MCF 10A (cell line): ENCODE measurements at regions not wholly inside any gene's neighbourhood (a gene's known extent, or its start where the extent isn't known, plus 50 kb on each side); places are given as distances from the start of the nearest gene placed in this dataset.

Experiments used
- BruUV-seq: library from RNA; stranded (reverse); fragments of 400-500 nt; replicated peaks from 2 replicates; lab custom pipeline; 2021; lab: Mats Ljungman, UMichigan
- CTCF ChIA-PET: fragments of 300-600 bp; sonication (Branson Sonifier 250); formaldehyde crosslinking; extraction: SDS; loops from one replicate; lab custom pipeline; 2021; ENCODE audit warnings: antibody characterized with exemption, inconsistent platforms; lab: Yijun Ruan, JAX
- POLR2A ChIA-PET: fragments of 300-600, 350-650 bp; sonication (Branson Sonifier 250); formaldehyde crosslinking; extraction: SDS; loops from one replicate; lab custom pipeline; 2020; ENCODE audit warnings: antibody characterized with exemption, inconsistent platforms; lab: Yijun Ruan, JAX
- DNase-seq: peaks from one replicate; pipeline ENCODE4 v3.0.0-alpha.2; 2018; ENCODE audit not compliant: unreplicated experiment
- H3K27ac Mint-ChIP-seq: one replicate; pipeline ENCODE4 v1.8.0; 2022; ENCODE audit warnings: mild to moderate bottlenecking, low read depth, mixed read lengths; ENCODE audit not compliant: unreplicated experiment
- H3K27me3 Mint-ChIP-seq: one replicate; pipeline ENCODE4 v1.8.0; 2022; ENCODE audit warnings: mixed read lengths; ENCODE audit not compliant: insufficient read depth, unreplicated experiment
- H3K36me3 Mint-ChIP-seq: one replicate; pipeline ENCODE4 v1.8.0; 2022; ENCODE audit warnings: mild to moderate bottlenecking, moderate library complexity, mixed read lengths; ENCODE audit not compliant: insufficient read depth, unreplicated experiment
- H3K4me1 Mint-ChIP-seq: one replicate; pipeline ENCODE4 v1.8.0; 2022; ENCODE audit warnings: mixed read lengths; ENCODE audit not compliant: insufficient read depth, unreplicated experiment
- H3K4me3 Mint-ChIP-seq: one replicate; pipeline ENCODE4 v1.8.0; 2022; ENCODE audit warnings: mild to moderate bottlenecking, moderate library complexity, mixed read lengths; ENCODE audit not compliant: unreplicated experiment
- H3K9me3 Mint-ChIP-seq: one replicate; pipeline ENCODE4 v1.8.0; 2022; ENCODE audit warnings: mixed read lengths; ENCODE audit not compliant: unreplicated experiment
- intact Hi-C: fragments of 100-400 bp; cut with micrococcal nuclease; formaldehyde crosslinking; loops from 2 replicates; pipeline ENCODE4 v1.14.1; 2022
- TF ChIP-seq, protein P1 (sequence below): fragments of 200-600 bp; IDR thresholded peaks from one replicate; pipeline ENCODE4 v1.8.0; 2022; ENCODE audit warnings: antibody characterized with exemption, mild to moderate bottlenecking; ENCODE audit not compliant: unreplicated experiment

DNA sequence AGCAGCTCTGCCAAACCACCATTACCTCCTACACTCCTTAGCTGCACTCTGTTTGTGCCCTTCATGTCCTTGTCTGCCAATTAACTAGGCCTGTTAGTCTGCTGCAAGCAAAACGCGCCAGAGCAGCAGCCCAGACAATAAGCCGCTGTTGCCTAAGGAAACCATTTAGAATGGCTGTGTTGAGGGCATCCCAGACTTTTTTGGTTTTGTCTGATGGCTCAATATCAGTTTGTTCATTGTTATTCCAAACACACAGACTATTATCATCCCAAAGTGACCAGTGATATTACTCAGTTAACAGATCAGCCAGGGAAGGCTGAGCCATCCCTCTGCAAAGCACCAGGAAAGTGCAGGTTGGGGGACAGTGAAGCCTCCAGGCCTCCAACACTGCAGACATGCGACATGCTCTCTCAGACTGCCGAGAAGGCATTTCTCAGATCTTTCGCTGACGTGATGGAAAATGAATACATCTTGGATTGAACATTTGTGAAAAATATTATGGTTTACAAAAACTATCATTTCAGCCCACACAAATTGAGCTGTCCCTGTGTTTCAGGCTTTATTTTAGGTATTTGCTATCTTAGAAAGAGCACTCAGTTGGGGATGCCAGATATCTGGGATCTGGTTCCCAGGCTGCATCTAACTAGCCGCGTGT, 182.0 kb upstream of the HNRNPA3 start:
- peaks cover 61% of the 10 kb centered on the region for H3K27me3 Mint-ChIP-seq
- POLR2A ChIA-PET, result no interaction called here

DNA sequence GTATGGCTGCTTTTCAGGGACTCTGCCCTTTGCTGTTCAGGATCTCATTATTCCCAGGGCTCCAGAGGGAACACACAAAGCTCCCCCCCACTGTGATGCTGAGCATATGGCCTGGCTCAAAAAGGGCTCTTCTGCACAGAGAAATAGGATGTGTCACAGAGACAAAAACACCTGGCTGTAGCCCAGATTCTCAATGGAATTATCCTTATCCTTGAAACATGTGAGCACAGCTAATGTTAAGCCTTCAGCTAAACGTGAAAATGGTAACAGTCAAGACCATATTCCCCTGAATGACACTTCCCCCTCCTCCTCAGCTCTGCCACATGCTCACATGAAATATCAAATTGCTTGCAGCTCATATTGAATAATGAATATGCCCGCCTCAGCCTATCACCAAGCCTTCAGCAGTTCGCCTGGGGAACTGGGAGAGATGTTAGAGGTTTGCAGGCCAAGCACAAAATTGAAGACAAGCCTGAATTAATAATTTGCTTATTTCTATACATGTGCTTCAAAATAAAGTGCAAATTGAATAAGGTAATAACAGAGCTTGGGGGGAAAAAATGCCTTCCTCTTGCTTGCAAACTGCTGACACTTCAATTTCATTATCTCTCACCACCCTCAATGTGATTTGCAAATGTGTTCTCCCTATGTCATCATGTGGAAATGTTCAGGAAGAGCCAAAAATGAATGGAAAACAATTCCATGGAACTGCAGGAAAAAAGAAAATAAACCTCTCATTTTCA, 181.0 kb upstream of the HNRNPA3 start:
- BruUV-seq, result no TSS peak
- POLR2A ChIA-PET, result interaction anchor here (0.9 kb wide), 1 partner anchor 15 kb away, joined by 3 read pairs; no protein-coding TSS in a partner anchor
- CTCF ChIA-PET, result no interaction called here
- H3K4me1 Mint-ChIP-seq, result no peaks in the 10 kb centered on the region
- intact Hi-C loops, result no loop called here
- no peak overlapping the region for H3K27ac Mint-ChIP-seq
- H3K36me3 Mint-ChIP-seq, result no peaks in the 10 kb centered on the region
- peaks cover 54% of the 10 kb centered on the region for H3K27me3 Mint-ChIP-seq
- H3K9me3 Mint-ChIP-seq, result no peaks in the 10 kb centered on the region
- TF ChIP-seq, protein P1, sequence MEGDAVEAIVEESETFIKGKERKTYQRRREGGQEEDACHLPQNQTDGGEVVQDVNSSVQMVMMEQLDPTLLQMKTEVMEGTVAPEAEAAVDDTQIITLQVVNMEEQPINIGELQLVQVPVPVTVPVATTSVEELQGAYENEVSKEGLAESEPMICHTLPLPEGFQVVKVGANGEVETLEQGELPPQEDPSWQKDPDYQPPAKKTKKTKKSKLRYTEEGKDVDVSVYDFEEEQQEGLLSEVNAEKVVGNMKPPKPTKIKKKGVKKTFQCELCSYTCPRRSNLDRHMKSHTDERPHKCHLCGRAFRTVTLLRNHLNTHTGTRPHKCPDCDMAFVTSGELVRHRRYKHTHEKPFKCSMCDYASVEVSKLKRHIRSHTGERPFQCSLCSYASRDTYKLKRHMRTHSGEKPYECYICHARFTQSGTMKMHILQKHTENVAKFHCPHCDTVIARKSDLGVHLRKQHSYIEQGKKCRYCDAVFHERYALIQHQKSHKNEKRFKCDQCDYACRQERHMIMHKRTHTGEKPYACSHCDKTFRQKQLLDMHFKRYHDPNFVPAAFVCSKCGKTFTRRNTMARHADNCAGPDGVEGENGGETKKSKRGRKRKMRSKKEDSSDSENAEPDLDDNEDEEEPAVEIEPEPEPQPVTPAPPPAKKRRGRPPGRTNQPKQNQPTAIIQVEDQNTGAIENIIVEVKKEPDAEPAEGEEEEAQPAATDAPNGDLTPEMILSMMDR, result no peak
- no peak overlapping the region for H3K4me3 Mint-ChIP-seq
- DNase-seq, result no peak

More for the DNA sequence above, 182.0 kb upstream of the HNRNPA3 start:
- TF ChIP-seq, protein P1, result no peak
- Mint-ChIP-seq H3K27ac (no peak overlapping the region), H3K9me3 (no peaks in the 10 kb centered on the region), H3K4me3 (no peak overlapping the region), H3K4me1 (no peaks in the 10 kb centered on the region), H3K36me3 (no peaks in the 10 kb centered on the region)
- CTCF ChIA-PET, result no interaction called here
- DNase-seq, result no peak
- no TSS peak for BruUV-seq
- intact Hi-C loops, result no loop called here

DNA sequence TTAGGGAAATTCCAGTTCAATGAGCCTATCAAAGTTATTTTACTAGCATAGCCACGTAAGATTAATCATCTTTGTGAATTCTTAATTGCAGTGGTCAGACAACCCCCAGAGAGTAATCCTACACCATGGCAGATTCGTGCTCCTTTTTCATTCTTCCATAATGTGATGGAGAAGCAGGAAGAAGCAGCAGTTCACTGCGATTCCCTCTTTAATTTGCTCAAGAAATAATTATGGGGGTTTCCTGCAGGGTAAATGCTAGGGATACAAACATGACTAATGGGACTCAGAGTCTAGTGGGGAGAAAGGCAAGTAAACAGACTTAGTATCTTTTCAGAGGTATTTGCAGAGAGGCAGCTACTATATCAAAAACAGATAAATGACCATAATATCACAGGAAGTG, 175.8 kb upstream of the HNRNPA3 start:
- intact Hi-C loops, result no loop called here
- TF ChIP-seq, protein P1, result no peak
- DNase-seq, result no peak
- POLR2A ChIA-PET, result interaction anchor here (0.8 kb wide), 1 partner anchor 10 kb away, joined by 3 read pairs; no protein-coding TSS in a partner anchor
- CTCF ChIA-PET, result no interaction called here
- no peak overlapping the region for H3K4me3 Mint-ChIP-seq
- no peaks in the 10 kb centered on the region for H3K36me3 Mint-ChIP-seq
- H3K9me3 Mint-ChIP-seq, result no peaks in the 10 kb centered on the region
- H3K27ac Mint-ChIP-seq, result no peak overlapping the region
- no peaks in the 10 kb centered on the region for H3K4me1 Mint-ChIP-seq
- no TSS peak for BruUV-seq
- peaks cover 83% of the 10 kb centered on the region for H3K27me3 Mint-ChIP-seq

DNA sequence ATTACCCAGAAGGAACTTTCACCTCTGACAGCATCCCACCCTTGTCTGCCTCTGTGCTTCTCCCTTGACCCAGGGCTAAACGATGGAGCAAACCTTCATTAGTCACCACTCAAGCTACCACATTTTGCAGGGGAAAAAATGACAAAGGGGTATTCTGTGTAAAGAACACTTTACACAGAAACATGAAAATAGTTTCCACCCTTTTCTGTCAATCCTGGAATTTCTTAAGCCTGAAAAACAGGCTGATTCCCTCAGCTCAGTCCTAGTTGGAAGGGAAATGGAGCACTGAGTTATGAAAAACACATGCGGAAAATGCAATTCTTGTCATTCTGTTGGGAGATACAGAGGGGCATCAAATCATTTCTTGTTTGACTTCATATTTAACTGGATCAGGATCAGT, 175.0 kb upstream of the HNRNPA3 start:
- Mint-ChIP-seq H3K36me3 (no peaks in the 10 kb centered on the region), H3K27me3 (peaks cover 83% of the 10 kb centered on the region), H3K9me3 (no peaks in the 10 kb centered on the region), H3K4me1 (no peaks in the 10 kb centered on the region), H3K4me3 (no peak overlapping the region), H3K27ac (no peak overlapping the region)
- no peak for DNase-seq
- ChIA-PET CTCF (no interaction called here), POLR2A (interaction anchor here (0.6 to 1.0 kb wide), 2 partner anchors 15 to 108 kb away, joined by 3 read pairs; no protein-coding TSS in a partner anchor)
- TF ChIP-seq, protein P1, result no peak
- no TSS peak for BruUV-seq
- intact Hi-C loops, result no loop called here
